Common myeloid progenitor, CD34-positive (primary cell): ENCODE measurements at regions not wholly inside any gene's neighbourhood (a gene's known extent, or its start where the extent isn't known, plus 50 kb on each side); places are given as distances from the start of the nearest gene placed in this dataset.

Source experiments
- CTCF ChIA-PET: fragments of 350-600 bp; sonication (Branson Sonifier 250); formaldehyde crosslinking; loops from one replicate; lab custom pipeline; 2021; ENCODE audit warnings: antibody characterized with exemption; lab: Charles Lee
- POLR2A ChIA-PET: fragments of 350-600 bp; sonication (Branson Sonifier 250); formaldehyde crosslinking; loops from one replicate; lab custom pipeline; 2021; ENCODE audit warnings: antibody characterized with exemption; lab: Charles Lee
- DNase-seq, 3 donors: peaks; one replicate each; pipeline versions ENCODE4 v3.0.0 to v3.0.0-alpha.2; 2013
- H3K27ac ChIP-seq, 2 experiments: 1 replicate in 1 of 2; 2 replicates in 1 of 2; pipeline ENCODE4 v1.7.0; 2013; ENCODE audit warnings: inconsistent platforms in 2 of 2, low read length in 2 of 2, mild to moderate bottlenecking in 2 of 2, low read depth in 1 of 2, moderate library complexity in 1 of 2; ENCODE audit not compliant: severe bottlenecking in 2 of 2, insufficient read depth in 1 of 2, poor library complexity in 1 of 2
- H3K27me3 ChIP-seq, 5 experiments: replicated peaks in 2 of 5; 1 replicate in 3 of 5; 2 replicates in 2 of 5; pipeline versions ENCODE4 v1.6.1 to v1.7.0; 2013; ENCODE audit warnings: low read length in 4 of 5, mild to moderate bottlenecking in 2 of 5, moderate library complexity in 2 of 5, inconsistent platforms in 1 of 5; ENCODE audit not compliant: insufficient read depth in 5 of 5, control insufficient read depth in 4 of 5
- H3K36me3 ChIP-seq, 4 experiments: 1 replicate in 2 of 4; 2 replicates in 2 of 4; pipeline versions ENCODE4 v1.6.1 to v1.7.0; 2013; ENCODE audit warnings: low read length in 3 of 4, control low read depth in 1 of 4, mild to moderate bottlenecking in 1 of 4; ENCODE audit not compliant: control insufficient read depth in 4 of 4, insufficient read depth in 4 of 4
- H3K4me1 ChIP-seq, 4 experiments: 1 replicate in 3 of 4; 2 replicates in 1 of 4; pipeline versions ENCODE4 v1.6.1 to v1.7.1; 2013; ENCODE audit warnings: low read length in 3 of 4, mild to moderate bottlenecking in 3 of 4, control low read depth in 1 of 4, inconsistent platforms in 1 of 4, moderate library complexity in 1 of 4; ENCODE audit not compliant: control insufficient read depth in 4 of 4, insufficient read depth in 4 of 4; ENCODE audit errors: control extremely low read depth in 1 of 4
- H3K4me3 ChIP-seq, 7 experiments: 1 replicate in 4 of 7; 2 replicates in 3 of 7; pipeline versions ENCODE4 v1.5.1 to v1.7.0; 2013; ENCODE audit warnings: mild to moderate bottlenecking in 7 of 7, low read length in 6 of 7, moderate library complexity in 6 of 7, inconsistent platforms in 2 of 7, low read depth in 2 of 7, control low read depth in 1 of 7; ENCODE audit not compliant: insufficient read depth in 4 of 7, control insufficient read depth in 1 of 7; ENCODE audit errors: extremely low read depth in 1 of 7
- H3K9me3 ChIP-seq, 5 experiments: 1 replicate in 4 of 5; 2 replicates in 1 of 5; pipeline versions ENCODE4 v1.6.1 to v1.7.1; 2013; ENCODE audit warnings: low read length in 4 of 5, mild to moderate bottlenecking in 2 of 5, inconsistent platforms in 1 of 5, low read depth in 1 of 5, moderate library complexity in 1 of 5; ENCODE audit not compliant: control insufficient read depth in 4 of 5, insufficient read depth in 2 of 5; ENCODE audit errors: control extremely low read depth in 1 of 5
- WGBS: methylation state at CpG from one replicate; pipeline ENCODE4 v1.1.5; 2013; ENCODE audit not compliant: insufficient coverage; 5-methylcytosine and 5-hydroxymethylcytosine counted together

DNA sequence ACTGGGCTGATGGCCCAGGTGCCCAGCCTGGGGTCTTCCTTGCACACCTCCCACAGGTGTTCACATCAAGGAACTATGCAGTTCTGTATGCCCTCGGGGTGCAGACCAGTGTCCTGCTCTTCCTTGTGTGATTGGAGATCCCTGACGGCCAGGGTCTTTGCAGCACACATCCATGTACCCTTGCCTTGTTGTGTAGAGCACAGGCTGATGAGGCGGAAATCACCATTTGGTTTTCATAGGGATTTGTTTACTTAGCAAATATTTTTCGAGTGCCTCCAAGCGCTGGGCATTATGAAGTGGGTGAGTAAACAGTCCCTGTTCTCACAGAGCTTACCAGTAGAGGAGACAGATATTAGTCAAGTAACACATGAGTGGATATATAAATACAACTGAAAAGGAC is 209.3 kb upstream of the UMPS start:
- CTCF ChIA-PET, result no interaction called here
- DNase-seq, result no peak
- H3K27me3 ChIP-seq, result peaks cover 0 to 26% (median 10%) of the 10 kb centered on the region in 5 experiments

DNA sequence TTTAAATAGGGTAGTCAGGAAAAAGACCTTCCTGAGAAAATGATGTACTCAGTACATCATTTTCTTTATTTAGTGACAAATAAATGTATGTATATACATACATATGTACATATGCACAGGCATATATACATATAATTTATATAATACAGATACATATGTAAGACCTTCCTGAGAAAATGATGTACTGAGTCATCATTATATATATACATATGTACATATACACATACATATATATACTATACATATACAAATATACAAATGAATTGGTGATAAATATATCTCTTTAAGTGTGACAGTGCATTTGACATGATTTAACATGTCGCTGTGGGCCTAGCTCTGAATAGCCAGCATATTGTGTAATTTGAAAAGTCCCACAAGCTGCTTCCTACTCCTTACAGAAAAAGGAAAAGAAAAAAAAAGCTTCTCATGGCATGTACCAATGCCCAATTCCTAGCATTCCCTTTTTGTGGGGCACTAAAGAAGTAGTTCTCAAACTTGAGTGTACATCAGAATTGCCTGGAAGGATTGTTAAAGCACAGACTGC is 208.1 kb upstream of the UMPS start:
- H3K36me3 ChIP-seq, result no peaks in the 10 kb centered on the region
- no peak overlapping the region for H3K4me3 ChIP-seq
- ChIA-PET POLR2A (no interaction called here), CTCF (interaction anchor here (1.4 kb wide), 1 partner anchor 37 kb away, joined by 3 read pairs; no protein-coding TSS in a partner anchor)
- no peaks in the 10 kb centered on the region for H3K4me1 ChIP-seq
- no peak overlapping the region for H3K27ac ChIP-seq
- peaks cover 0 to 7% (median 2%) of the 10 kb centered on the region in 5 experiments for H3K9me3 ChIP-seq
- H3K27me3 ChIP-seq, result peaks cover 0 to 25% (median 10%) of the 10 kb centered on the region in 5 experiments
- WGBS, result 100% methylated on average over 1 of the region's 1 CpG
- no peak for DNase-seq

More for the DNA sequence above, 209.3 kb upstream of the UMPS start:
- H3K27ac ChIP-seq, result no peak overlapping the region
- no peaks in the 10 kb centered on the region for H3K4me1 ChIP-seq
- POLR2A ChIA-PET, result no interaction called here
- no peak overlapping the region for H3K4me3 ChIP-seq
- 96% methylated on average over 5 of the region's 5 CpGs for WGBS
- H3K36me3 ChIP-seq, result no peaks in the 10 kb centered on the region
- peaks cover 0 to 7% (median 2%) of the 10 kb centered on the region in 5 experiments for H3K9me3 ChIP-seq

DNA sequence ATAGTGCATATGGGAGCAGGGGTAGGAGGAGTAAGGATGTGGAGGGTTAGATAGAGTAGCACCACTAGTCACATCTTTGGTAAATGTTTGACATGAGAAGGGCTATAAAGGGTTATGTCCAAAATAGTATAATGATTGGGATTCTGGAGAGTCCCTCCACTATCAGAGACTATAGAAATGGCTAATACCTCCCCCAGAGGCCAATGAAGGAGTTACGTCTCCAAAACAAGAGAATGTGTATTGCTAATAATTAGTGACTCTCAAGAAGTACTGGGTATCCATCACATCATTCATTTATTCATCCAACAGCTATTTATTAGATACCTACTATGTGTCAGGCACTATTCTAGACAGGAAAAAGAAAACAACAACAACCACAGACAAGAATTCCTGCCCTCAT is 203.7 kb upstream of the UMPS start:
- no peaks in the 10 kb centered on the region for H3K4me1 ChIP-seq
- H3K9me3 ChIP-seq, result peaks cover 0 to 7% (median 2%) of the 10 kb centered on the region in 5 experiments
- no peak overlapping the region for H3K4me3 ChIP-seq
- H3K27me3 ChIP-seq, result peaks cover 0 to 5% (median 3%) of the 10 kb centered on the region in 5 experiments
- CTCF ChIA-PET, result no interaction called here
- H3K36me3 ChIP-seq, result no peaks in the 10 kb centered on the region
- no CpG with 5 or more reads among the region's 1 CpG for WGBS
- DNase-seq, result no peak
- H3K27ac ChIP-seq, result no peak overlapping the region
- POLR2A ChIA-PET, result no interaction called here

DNA sequence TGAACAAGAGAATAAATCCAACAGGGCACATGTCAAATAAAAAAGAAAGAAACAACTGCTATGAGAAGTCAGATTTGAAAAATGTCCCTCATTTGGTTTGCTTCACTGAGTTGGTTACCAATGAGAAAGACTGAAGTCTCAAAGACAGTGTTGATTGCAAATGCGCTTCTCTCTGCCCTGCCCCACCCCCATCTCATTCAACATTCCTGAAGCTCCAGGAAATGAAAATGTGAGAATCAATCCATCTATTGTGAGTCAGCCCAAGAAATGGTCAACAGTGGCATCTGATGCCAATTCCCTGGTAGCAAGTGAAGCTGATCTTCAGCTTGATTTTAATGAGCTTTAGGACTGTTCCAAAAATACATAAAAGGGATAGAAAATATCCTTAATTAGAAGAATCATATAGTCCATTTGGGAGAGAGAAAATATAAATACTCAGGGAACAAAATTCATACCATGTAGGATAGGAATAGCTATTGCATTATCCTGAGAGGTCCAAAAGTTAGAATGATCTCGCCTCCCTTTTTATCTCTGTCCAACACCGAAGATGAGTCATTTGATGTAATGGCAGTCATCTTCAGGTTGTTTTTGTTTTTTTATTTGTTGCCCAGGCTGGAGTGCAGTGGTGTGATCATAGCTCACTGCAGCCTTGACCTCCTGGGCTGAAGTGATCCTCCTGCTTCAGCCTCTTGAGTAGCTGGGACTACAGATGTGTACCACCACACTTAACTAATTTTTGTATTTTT is 200.3 kb upstream of the UMPS start:
- no CpG with 5 or more reads among the region's 3 CpGs for WGBS
- Histone ChIP-seq H3K9me3 (peaks cover 0 to 7% (median 2%) of the 10 kb centered on the region in 5 experiments), H3K27me3 (peaks cover 2 to 15% (median 3%) of the 10 kb centered on the region in 5 experiments), H3K4me3 (no peak overlapping the region), H3K4me1 (no peaks in the 10 kb centered on the region), H3K36me3 (no peaks in the 10 kb centered on the region), H3K27ac (no peak overlapping the region)
- ChIA-PET POLR2A (no interaction called here), CTCF (interaction anchor here (1.4 kb wide), 1 partner anchor 176 kb away, joined by 4 read pairs; no protein-coding TSS in a partner anchor)
- no peak for DNase-seq

DNA sequence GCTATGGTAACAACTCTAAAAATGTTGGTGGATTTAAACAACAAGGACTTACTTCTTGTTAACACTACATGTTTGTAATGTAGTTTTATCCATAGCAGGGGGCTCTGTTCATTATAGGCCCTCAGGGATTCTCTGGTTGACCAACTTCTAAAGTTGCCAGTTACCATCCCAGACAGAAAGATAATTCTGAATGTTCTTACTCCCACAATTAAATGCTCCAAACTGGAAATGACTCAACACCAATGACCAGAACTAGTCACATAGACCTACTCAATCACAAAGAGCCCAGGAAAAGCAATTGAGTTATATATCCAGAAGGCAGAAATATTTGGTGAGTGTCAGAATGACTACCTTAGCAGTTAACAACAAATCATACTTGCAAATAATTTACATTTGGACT is 199.3 kb upstream of the UMPS start:
- ChIA-PET POLR2A (no interaction called here), CTCF (no interaction called here)
- Histone ChIP-seq H3K27ac (no peak overlapping the region), H3K27me3 (peaks cover 2 to 23% (median 5%) of the 10 kb centered on the region in 5 experiments), H3K36me3 (no peaks in the 10 kb centered on the region), H3K4me1 (no peaks in the 10 kb centered on the region), H3K9me3 (peaks cover 0 to under 1% (median 0%) of the 10 kb centered on the region in 5 experiments), H3K4me3 (no peak overlapping the region)
- no peak for DNase-seq

DNA sequence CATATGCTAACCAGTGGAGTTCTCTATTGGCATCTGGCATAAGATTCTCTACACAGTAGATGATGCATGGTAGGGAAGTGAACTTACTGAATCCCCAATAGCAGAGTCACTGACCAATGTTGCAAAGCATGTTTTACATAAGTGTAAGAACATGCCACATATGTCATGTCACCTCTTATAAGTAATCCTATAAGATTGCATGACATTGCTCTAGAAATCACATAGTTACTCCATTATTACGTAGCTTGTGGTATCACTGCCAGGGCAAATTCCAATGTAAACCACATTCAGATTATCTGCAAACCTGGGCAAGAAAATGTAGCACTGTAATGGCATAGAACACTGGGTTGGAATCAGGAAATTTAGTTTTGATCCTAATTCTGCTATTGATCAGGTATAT is 198.2 kb upstream of the UMPS start:
- Histone ChIP-seq H3K4me3 (no peak overlapping the region), H3K36me3 (no peaks in the 10 kb centered on the region), H3K27ac (no peak overlapping the region), H3K4me1 (no peaks in the 10 kb centered on the region), H3K9me3 (no peaks in the 10 kb centered on the region), H3K27me3 (peaks cover 2 to 31% (median 5%) of the 10 kb centered on the region in 5 experiments)
- no CpG with 5 or more reads among the region's 1 CpG for WGBS
- no peak for DNase-seq
- CTCF ChIA-PET, result no interaction called here
- POLR2A ChIA-PET, result no interaction called here

DNA sequence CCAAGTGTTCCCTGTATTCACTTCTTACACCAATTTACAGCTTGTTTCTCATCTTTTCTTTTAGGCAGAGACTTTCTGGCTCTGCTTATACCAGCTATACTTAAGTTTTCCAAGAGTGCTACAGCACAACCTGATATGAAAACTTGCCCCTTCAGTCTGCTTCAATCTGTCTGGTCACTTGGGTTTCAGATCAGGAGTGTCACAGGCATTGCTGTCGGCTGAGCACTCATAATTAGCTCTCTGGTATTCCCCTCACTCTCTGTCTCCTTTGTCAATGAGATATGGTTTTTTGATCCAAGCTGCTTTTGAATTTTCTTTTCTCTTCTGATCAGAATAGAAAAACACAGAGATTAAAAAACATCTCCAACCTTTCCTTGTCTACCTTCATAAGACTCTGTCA is 194.9 kb upstream of the UMPS start:
- DNase-seq, result no peak
- Histone ChIP-seq H3K9me3 (no peaks in the 10 kb centered on the region), H3K4me3 (no peak overlapping the region), H3K4me1 (no peaks in the 10 kb centered on the region), H3K36me3 (no peaks in the 10 kb centered on the region), H3K27ac (no peak overlapping the region), H3K27me3 (peaks cover 3 to 53% (median 12%) of the 10 kb centered on the region in 5 experiments)
- ChIA-PET POLR2A (no interaction called here), CTCF (no interaction called here)
- WGBS, result 100% methylated on average over 1 of the region's 1 CpG
